ENCODE measurements at regions not wholly inside any gene's neighbourhood (a gene's known extent, or its start where the extent isn't known, plus 50 kb on each side); places are given as distances from the start of the nearest gene placed in this dataset.

DNA sequence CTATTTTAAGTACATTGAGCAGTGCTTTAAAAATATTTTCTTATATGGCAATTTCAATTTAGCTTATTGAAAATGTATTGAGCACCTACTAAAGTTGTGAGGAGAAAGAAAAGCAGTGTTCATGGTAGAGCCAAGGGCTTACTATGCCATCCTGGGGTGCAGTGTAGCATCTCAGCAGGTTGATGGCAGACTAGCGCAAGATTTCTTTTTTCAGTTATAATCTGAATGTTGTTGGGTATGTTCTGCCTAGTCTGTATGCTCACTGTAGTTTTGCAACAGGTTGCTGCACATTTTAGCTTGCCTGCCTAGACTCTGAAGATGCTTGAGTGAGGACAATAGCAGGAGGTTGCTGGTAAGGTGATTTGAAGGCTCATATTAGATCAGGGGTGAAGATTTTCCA, 103.1 kb upstream of the UNC13C start:
- TF ChIP-seq CTCF (IDR thresholded peaks at IDR 0.05) (no peak), FOXP1 (CRISPR knock-in tag; IDR thresholded peaks at IDR 0.05; ENCODE audit: borderline replicate concordance) (no peak), CREB1 (CRISPR knock-in tag; IDR thresholded peaks at IDR 0.05) (no peak), NR1H2 (CRISPR knock-in tag; IDR thresholded peaks at IDR 0.05) (no peak)

Measured in WTC11 (cell line).